Stimulated activated CD8-positive, alpha-beta memory T cell treated with anti-CD3 and anti-CD28 coated beads, Interleukin-12 subunit alpha, Interleukin-12 subunit beta, amount 100 ng/mL, for 1 hour (primary cell): ENCODE measurements at regions not wholly inside any gene's neighbourhood (a gene's known extent, or its start where the extent isn't known, plus 50 kb on each side); places are given as distances from the start of the nearest gene placed in this dataset.

ENCODE experiments used
- DNase-seq: peaks from one replicate; pipeline ENCODE4 v3.0.0-alpha.2; 2020; ENCODE audit warnings: low read depth

- no peak for DNase-seq
Observed at GRCh38 chr15:95865330-95865739, 465.2 kb upstream of the NR2F2 start.

- no peak for DNase-seq
Observed at GRCh38 chr15:95866711-95867440, 463.6 kb upstream of the NR2F2 start.

- no peak for DNase-seq
Observed at GRCh38 chr15:95868450-95868849, 462.1 kb upstream of the NR2F2 start.

GRCh38 chr15:95868970-95869369 is 461.5 kb upstream of the NR2F2 start:
- no peak for DNase-seq

- DNase-seq = no peak
Observed at GRCh38 chr15:95869920-95870319, 460.6 kb upstream of the NR2F2 start.

GRCh38 chr15:95872366-95872771 is 458.1 kb upstream of the NR2F2 start:
- no peak for DNase-seq

- DNase-seq = no peak
Observed at GRCh38 chr15:95874637-95875036, 455.9 kb upstream of the NR2F2 start.

- DNase-seq = no peak
Observed at GRCh38 chr15:95875121-95875643, 455.3 kb upstream of the NR2F2 start.

GRCh38 chr15:95880031-95880570 is 450.4 kb upstream of the NR2F2 start:
- no peak for DNase-seq

- DNase-seq = no peak
Observed at GRCh38 chr15:95880630-95881029, 449.9 kb upstream of the NR2F2 start.

- DNase-seq = no peak
Observed at GRCh38 chr15:95883064-95883463, 447.4 kb upstream of the NR2F2 start.

- DNase-seq = no peak
Observed at GRCh38 chr15:95884276-95884675, 446.2 kb upstream of the NR2F2 start.

GRCh38 chr15:95887666-95888390 is 442.7 kb upstream of the NR2F2 start:
- DNase-seq = no peak

GRCh38 chr15:95888762-95889161 is 441.7 kb upstream of the NR2F2 start:
- no peak for DNase-seq

GRCh38 chr15:95894407-95894956 is 436.0 kb upstream of the NR2F2 start:
- no peak for DNase-seq

- no peak for DNase-seq
Observed at GRCh38 chr15:95895508-95895907, 435.0 kb upstream of the NR2F2 start.

- no peak for DNase-seq
Observed at GRCh38 chr15:95897651-95898050, 432.8 kb upstream of the NR2F2 start.

GRCh38 chr15:95898761-95899160 is 431.7 kb upstream of the NR2F2 start:
- DNase-seq = no peak

- DNase-seq = no peak
Observed at GRCh38 chr15:95901271-95901670, 429.2 kb upstream of the NR2F2 start.

GRCh38 chr15:95902606-95903005 is 427.9 kb upstream of the NR2F2 start:
- DNase-seq = no peak

GRCh38 chr15:95903352-95903751 is 427.1 kb upstream of the NR2F2 start:
- DNase-seq = no peak

GRCh38 chr15:95910643-95911212 is 419.8 kb upstream of the NR2F2 start:
- DNase-seq = no peak
